ENCODE measurements at regions not wholly inside any gene's neighbourhood (a gene's known extent, or its start where the extent isn't known, plus 50 kb on each side); places are given as distances from the start of the nearest gene placed in this dataset.
A peak's percentile ranks its signal among the peaks of the same experiment; 100 is the strongest.

GRCh38 chr2:12076810-12077209, 330.4 kb downstream of the LPIN1 start:
- DNase-seq (no peak), ATAC-seq (no peak)
- intact Hi-C loops (cut with DNase I), result no loop called here
- H3K27me3 ChIP-seq, result no peaks in the 10 kb centered on the region
- no peaks in the 10 kb centered on the region for H3K9me3 ChIP-seq
- no peaks in the 10 kb centered on the region for H3K4me1 ChIP-seq
- TF ChIP-seq CTCF (IDR thresholded peaks at IDR 0.05), result no peak
- TF ChIP-seq POLR2A (IDR thresholded peaks at IDR 0.05), result no peak
- H3K36me3 ChIP-seq, result no peaks in the 10 kb centered on the region
- WGBS (ENCODE audit: insufficient coverage, low coverage, low lambda C conversion rate, missing lambda C conversion rate), result 44% methylated on average over 5 of the region's 5 CpGs
- H3K27ac ChIP-seq, result no peak overlapping the region
- H3K4me3 ChIP-seq, result no peak overlapping the region

GRCh38 chr2:12080360-12080759, 333.9 kb downstream of the LPIN1 start:
- Histone ChIP-seq H3K27ac (no peak overlapping the region), H3K36me3 (no peaks in the 10 kb centered on the region), H3K4me1 (no peaks in the 10 kb centered on the region), H3K27me3 (no peaks in the 10 kb centered on the region), H3K9me3 (no peaks in the 10 kb centered on the region), H3K4me3 (no peak overlapping the region)
- DNase-seq (no peak), ATAC-seq (no peak)
- TF ChIP-seq CTCF (IDR thresholded peaks at IDR 0.05) (no peak), POLR2A (IDR thresholded peaks at IDR 0.05) (no peak)
- intact Hi-C loops (cut with DNase I), result no loop called here
- WGBS (ENCODE audit: insufficient coverage, low coverage, low lambda C conversion rate, missing lambda C conversion rate), result 90% methylated on average over 2 of the region's 4 CpGs

GRCh38 chr2:12081481-12082210, 335.2 kb downstream of the LPIN1 start:
- ATAC-seq, result no peak
- TF ChIP-seq POLR2A (IDR thresholded peaks at IDR 0.05) (no peak), CTCF (IDR thresholded peaks at IDR 0.05) (no peak)

GRCh38 chr2:12083081-12083581, 336.7 kb downstream of the LPIN1 start:
- Histone ChIP-seq H3K36me3 (no peaks in the 10 kb centered on the region), H3K27me3 (no peaks in the 10 kb centered on the region), H3K4me1 (no peaks in the 10 kb centered on the region), H3K27ac (no peak overlapping the region), H3K4me3 (no peak overlapping the region), H3K9me3 (no peaks in the 10 kb centered on the region)
- no peak for TF ChIP-seq POLR2A (IDR thresholded peaks at IDR 0.05)
- no peak for TF ChIP-seq CTCF (IDR thresholded peaks at IDR 0.05)
- ATAC-seq (peak in 1 of 4 donors; percentile 19), DNase-seq (no peak)
- intact Hi-C loops (cut with DNase I), result no loop called here
- 69% methylated on average over 9 of the region's 9 CpGs for WGBS (ENCODE audit: insufficient coverage, low coverage, low lambda C conversion rate, missing lambda C conversion rate)

More at GRCh38 chr2:12081481-12082210, 335.2 kb downstream of the LPIN1 start:
- H3K27ac ChIP-seq, result no peak overlapping the region
- intact Hi-C loops (cut with DNase I), result no loop called here
- H3K9me3 ChIP-seq, result no peaks in the 10 kb centered on the region
- H3K36me3 ChIP-seq, result no peaks in the 10 kb centered on the region
- H3K27me3 ChIP-seq, result no peaks in the 10 kb centered on the region
- 92% methylated on average over 11 of the region's 12 CpGs for WGBS (ENCODE audit: insufficient coverage, low coverage, low lambda C conversion rate, missing lambda C conversion rate)
- DNase-seq, result no peak
- no peaks in the 10 kb centered on the region for H3K4me1 ChIP-seq
- H3K4me3 ChIP-seq, result no peak overlapping the region

Measured in right lobe of liver (tissue), 6 donors.